ENCODE measurements at regions not wholly inside any gene's neighbourhood (a gene's known extent, or its start where the extent isn't known, plus 50 kb on each side); places are given as distances from the start of the nearest gene placed in this dataset.
"Not testable (repeated sequence)": the region's sequence is repeated elsewhere in the genome, so short reads cannot be mapped to it uniquely, and the experiment has no call there.

DNA sequence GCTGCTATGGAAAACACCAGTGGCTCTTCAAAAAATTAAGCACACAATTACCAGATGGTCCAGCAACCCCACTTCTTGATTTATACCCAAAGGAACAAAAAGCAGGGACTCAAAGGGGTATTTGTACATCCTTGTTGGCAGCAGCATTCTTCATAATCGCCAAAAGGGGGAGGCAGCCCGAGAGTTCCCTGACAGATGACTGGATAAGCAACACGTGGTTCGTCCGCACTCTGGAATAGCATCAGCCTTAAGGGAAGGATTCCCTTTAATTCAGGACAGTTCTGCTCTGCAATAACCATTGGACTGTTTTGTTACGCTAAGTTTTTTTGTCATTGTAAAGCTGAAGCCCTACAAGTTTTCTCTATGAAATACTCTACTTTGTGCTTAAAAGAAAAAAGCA lies 76.7 kb upstream of the TWIST2 start:
- no peak for DNase-seq

- DNase-seq: no peak
These were observed 76.2 kb upstream of the TWIST2 start for GRCh38 chr2:238771639-238772038.

- DNase-seq: no peak
These were observed 75.1 kb upstream of the TWIST2 start for GRCh38 chr2:238772635-238773297.

DNA sequence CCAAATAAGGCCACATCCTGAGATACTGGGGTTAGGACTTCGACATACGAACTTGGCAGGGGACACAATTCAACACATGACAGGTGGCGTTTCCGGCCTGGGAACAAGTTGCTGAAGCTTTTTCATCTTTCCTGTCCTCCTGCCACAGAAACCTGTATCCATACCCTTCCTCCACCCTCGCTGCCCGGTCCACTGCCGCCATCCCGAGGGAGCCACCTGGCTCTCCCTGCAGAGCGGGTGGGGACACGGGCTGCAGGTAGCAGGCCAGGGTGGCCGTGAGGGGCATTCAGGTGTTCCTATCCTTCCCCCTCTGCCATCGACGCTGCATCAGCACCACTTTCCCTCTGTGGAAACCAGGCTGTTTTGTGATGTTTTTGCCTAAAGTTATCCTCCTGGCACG lies 74.4 kb upstream of the TWIST2 start:
- no peak for DNase-seq

GRCh38 chr2:238774071-238774470 lies 73.8 kb upstream of the TWIST2 start:
- no peak for DNase-seq

- no peak for DNase-seq
These were observed 72.8 kb upstream of the TWIST2 start for GRCh38 chr2:238774980-238775509.

DNA sequence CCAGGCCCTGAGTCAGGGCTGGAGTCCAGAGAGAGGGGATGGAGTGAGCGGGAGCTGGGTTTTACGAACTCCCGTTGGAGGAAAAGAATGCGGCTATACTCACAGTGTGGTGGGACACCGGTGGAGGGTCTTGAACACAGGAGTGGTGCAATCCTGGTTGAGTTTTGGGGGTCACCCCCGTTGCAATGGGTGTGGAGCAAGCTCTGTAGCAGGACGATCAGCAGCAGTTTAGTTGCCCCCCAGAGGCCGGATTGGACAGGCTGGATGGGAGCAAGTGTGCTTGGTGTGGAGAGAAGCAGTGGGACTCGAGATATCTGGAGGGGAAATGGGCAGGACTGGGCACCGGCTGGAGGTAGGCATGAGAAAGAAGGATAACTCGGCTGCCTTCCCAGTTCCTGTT lies 72.3 kb upstream of the TWIST2 start:
- no peak for DNase-seq

GRCh38 chr2:238776003-238776760 lies 71.7 kb upstream of the TWIST2 start:
- no peak for DNase-seq

- not testable (repeated sequence) for DNase-seq
These were observed 71.2 kb upstream of the TWIST2 start for GRCh38 chr2:238776761-238777046.

- no peak for DNase-seq
These were observed 70.4 kb upstream of the TWIST2 start for GRCh38 chr2:238777369-238778067.

DNA sequence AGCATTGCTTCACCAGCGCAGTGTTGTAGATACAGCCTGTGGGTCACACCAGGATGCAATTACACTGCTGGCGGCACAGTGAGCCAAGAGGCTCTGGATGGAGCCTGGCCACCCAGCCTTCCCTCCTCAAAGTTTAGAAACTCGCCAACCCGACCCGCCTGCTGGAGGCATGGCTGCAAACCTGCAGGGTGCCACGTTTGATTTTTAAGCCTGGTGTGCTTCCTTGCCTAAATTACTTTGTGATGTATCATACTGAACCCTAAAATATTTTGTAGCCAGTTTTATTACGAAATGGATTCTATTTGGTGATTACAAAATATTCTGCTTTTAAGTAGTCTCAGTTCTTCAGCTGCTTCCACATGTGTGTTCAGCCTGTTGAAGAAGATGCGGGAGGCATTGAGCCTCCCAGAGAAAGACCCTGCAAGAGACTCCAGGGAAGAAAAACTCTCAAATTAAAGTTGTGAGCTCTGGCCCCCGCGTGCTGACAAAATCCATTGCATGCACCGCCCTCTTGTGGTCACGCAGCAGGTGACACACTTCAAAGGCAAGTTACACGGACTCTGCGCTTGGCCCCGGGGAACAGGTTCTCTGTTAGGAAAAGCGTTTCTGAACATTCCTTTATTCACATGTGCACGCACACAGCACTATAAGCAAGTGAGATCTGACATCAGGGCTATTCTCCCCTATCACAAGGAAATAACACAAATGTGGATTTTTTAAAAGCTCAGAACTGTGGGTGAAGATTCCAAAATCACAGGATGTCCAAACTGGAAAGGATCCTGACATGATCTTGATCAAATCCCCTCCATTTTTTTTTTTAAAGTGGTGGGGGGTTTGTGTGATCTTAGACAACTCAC lies 63.0 kb upstream of the TWIST2 start:
- no peak for DNase-seq

DNA sequence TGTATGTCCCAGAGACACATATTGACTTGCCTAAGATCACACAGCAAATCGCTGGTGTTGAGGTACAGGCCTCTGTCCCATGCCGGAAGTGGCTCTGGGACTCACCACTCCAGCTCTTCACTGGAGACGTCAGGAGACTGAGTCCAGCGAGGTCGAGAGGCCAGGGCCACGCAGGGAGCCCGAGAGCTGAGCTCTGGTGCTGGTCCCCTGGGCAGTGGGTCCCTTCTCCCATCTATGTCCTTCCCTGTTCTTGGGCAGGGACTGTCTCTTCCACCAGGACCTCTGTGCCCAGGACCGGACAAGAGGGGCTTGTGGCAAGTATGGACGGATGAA lies 62.4 kb upstream of the TWIST2 start:
- DNase-seq: no peak

DNA sequence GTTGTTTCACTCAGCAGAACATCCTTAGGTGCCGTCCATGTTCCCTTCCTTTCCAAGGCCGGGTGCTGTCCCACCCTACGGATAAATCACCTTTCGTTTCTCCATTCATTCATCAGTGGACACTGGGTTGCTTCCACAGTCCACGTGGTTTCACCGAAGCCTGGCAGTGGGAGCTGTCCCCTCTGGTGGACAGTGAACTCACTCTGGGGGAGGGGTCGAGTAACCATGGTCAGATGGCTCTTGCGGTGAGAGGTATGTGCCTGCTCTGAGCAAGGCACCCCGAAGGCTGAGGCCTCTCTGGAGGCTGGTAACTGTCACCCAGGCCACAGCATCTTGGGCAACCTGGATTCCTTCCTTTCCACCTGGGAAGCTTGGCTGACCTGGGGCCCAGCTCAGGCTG lies 61.5 kb upstream of the TWIST2 start:
- no peak for DNase-seq

GRCh38 chr2:238786792-238787490 lies 60.9 kb upstream of the TWIST2 start:
- DNase-seq: no peak

DNA sequence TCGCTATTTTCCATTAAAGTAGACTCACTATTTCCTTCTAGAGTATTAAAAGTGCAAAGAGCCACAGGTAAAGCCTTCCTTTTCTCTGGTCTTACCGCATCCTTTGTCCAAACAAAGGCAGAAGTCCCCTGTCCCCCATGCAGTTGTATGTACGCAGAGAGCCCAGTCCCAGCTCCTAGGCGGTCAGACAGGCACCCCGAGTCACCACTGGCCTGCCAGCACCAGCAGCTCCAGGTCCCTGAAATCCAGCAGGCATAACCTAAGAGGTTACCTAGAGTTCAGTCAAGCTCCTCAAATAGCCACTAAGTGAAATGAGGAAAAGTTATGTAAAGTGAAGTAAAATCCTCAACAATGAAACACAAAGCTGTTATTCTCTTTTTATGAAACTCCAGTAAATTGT lies 60.4 kb upstream of the TWIST2 start:
- DNase-seq: no peak

DNA sequence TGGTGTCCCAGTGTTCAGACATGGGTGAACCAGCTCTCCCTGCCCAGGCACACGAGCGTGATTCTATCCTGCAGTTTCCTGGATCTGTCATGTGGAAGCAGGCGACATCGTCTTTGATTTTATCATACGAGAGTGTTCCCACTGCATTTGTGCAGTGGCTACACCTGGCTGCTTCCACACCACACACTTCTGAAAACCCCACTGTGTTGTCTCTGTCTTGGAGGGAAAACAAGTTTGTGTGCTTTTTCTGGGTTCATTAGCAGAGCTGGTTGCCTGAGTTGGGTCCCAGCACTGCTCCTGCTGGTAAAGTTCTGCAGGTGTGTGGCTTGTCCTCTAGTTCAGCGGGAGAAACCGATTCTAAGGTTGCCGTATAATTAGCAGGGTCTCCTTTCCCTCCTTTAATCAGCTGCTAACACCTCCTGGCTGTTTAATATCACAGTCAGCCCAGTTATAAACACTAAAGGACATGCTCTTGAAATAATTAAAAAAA lies 58.5 kb upstream of the TWIST2 start:
- DNase-seq: no peak

GRCh38 chr2:238790126-238790832 lies 57.6 kb upstream of the TWIST2 start:
- DNase-seq: no peak

- DNase-seq: no peak
These were observed 57.1 kb upstream of the TWIST2 start for GRCh38 chr2:238790833-238791230.

- DNase-seq: no peak
These were observed 56.5 kb upstream of the TWIST2 start for GRCh38 chr2:238791354-238791753.

GRCh38 chr2:238793306-238793705 lies 54.6 kb upstream of the TWIST2 start:
- DNase-seq: no peak

DNA sequence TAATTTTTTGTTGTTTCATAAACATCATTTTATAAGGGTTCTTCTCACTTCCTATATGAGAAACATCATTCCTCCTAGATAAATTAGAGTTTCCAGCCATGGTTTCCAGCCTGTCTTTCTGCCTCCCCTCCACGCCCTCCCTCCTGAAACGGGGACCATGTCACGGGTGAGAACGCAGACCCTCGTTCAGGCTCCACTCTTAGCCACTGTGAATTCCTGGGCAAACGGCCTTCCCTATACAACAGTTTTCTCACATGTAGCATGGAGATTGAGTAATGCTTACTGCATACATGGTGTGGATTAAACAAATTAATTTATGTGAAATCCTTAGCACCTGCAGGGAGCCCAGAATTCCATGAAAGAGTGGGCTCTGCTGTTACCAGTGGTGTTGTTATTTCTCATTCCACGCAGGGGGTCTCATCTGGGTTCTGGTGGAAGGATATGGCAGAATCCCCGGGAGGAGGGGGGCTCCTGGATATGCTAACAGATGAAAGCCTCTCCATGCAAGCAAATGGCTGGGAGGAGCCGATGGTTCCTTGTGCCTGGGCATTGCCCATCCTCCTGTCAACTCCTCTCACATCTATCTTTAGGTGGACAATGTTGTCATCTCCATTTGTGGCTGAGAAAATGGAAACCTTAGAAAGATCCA lies 54.0 kb upstream of the TWIST2 start:
- DNase-seq: no peak

Data from NCI-H2029 treated with DMSO at 0.1 percent for 48 hours (cell line).